Inflammatory macrophage treated with lipopolysaccharide for 4 hours (primary cell): ENCODE measurements at regions not wholly inside any gene's neighbourhood (a gene's known extent, or its start where the extent isn't known, plus 50 kb on each side); places are given as distances from the start of the nearest gene placed in this dataset.

Experiments
- DNase-seq: peaks from one replicate; pipeline ENCODE4 v3.0.0-alpha.2; 2020

GRCh38 chr11:114880442-114880841 is 202.1 kb downstream of the NXPE2 start:
- no peak for DNase-seq

GRCh38 chr11:114883472-114883871 is 205.1 kb downstream of the NXPE2 start:
- no peak for DNase-seq

GRCh38 chr11:114886644-114887265 is 208.4 kb downstream of the NXPE2 start:
- DNase-seq: no peak

GRCh38 chr11:114889594-114890011 is 211.3 kb downstream of the NXPE2 start:
- DNase-seq: no peak

- no peak for DNase-seq
Observed at GRCh38 chr11:114890038-114890437, 211.7 kb downstream of the NXPE2 start.

GRCh38 chr11:114891911-114892310 is 213.6 kb downstream of the NXPE2 start:
- no peak for DNase-seq

GRCh38 chr11:114892381-114893197 is 214.3 kb downstream of the NXPE2 start:
- DNase-seq: no peak

- DNase-seq: no peak
Observed at GRCh38 chr11:114893329-114893728, 215.0 kb downstream of the NXPE2 start.

- DNase-seq: no peak
Observed at GRCh38 chr11:114896594-114896993, 218.3 kb downstream of the NXPE2 start.

GRCh38 chr11:114909866-114910265 is 231.5 kb downstream of the NXPE2 start:
- DNase-seq: no peak

GRCh38 chr11:114912826-114913225 is 234.5 kb downstream of the NXPE2 start:
- DNase-seq: no peak

GRCh38 chr11:114914231-114915005 is 236.1 kb downstream of the NXPE2 start:
- DNase-seq: no peak

- DNase-seq: no peak
Observed at GRCh38 chr11:114915871-114916805, 237.8 kb downstream of the NXPE2 start.

- no peak for DNase-seq
Observed at GRCh38 chr11:114918286-114918685, 240.0 kb downstream of the NXPE2 start.

GRCh38 chr11:114921697-114922096 is 243.4 kb downstream of the NXPE2 start:
- no peak for DNase-seq

- no peak for DNase-seq
Observed at GRCh38 chr11:114924042-114924441, 245.7 kb downstream of the NXPE2 start.

GRCh38 chr11:114925591-114925990 is 247.3 kb downstream of the NXPE2 start:
- DNase-seq: no peak

- no peak for DNase-seq
Observed at GRCh38 chr11:114928260-114928870, 250.0 kb downstream of the NXPE2 start.

GRCh38 chr11:114929351-114930000 is 251.1 kb downstream of the NXPE2 start:
- no peak for DNase-seq

GRCh38 chr11:114938799-114939198 is 260.5 kb downstream of the NXPE2 start:
- no peak for DNase-seq

- DNase-seq: no peak
Observed at GRCh38 chr11:114942207-114942606, 263.9 kb downstream of the NXPE2 start.
